Fibroblast of lung (primary cell): ENCODE measurements at regions not wholly inside any gene's neighbourhood (a gene's known extent, or its start where the extent isn't known, plus 50 kb on each side); places are given as distances from the start of the nearest gene placed in this dataset.
A peak's percentile ranks its signal among the peaks of the same experiment; 100 is the strongest.

Source experiments
- DNase-seq, 2 donors: peaks; one replicate each; pipeline versions ENCODE4 v3.0.0 to v3.0.0-alpha.2; 2010; ENCODE audit warnings: low read depth in 2 of 2
- H2AFZ ChIP-seq: 2 replicates; pipeline ENCODE4 v1.5.1; 2012; ENCODE audit warnings: low read length, control low read depth, inconsistent platforms
- H3K27ac ChIP-seq: 2 replicates; pipeline ENCODE4 v1.5.1; 2011; ENCODE audit warnings: low read length, control low read depth; ENCODE audit not compliant: insufficient read depth
- H3K27me3 ChIP-seq: 2 replicates; pipeline ENCODE4 v1.5.1; 2011; ENCODE audit warnings: mild to moderate bottlenecking, low read length; ENCODE audit not compliant: control insufficient read depth, insufficient read depth
- H3K36me3 ChIP-seq: 2 replicates; pipeline ENCODE4 v1.5.1; 2011; ENCODE audit warnings: low read length; ENCODE audit not compliant: control insufficient read depth, insufficient read depth
- H3K4me1 ChIP-seq: 2 replicates; pipeline ENCODE4 v1.5.1; 2011; ENCODE audit warnings: low read length; ENCODE audit not compliant: control insufficient read depth, insufficient read depth; ENCODE audit errors: extremely low read depth
- H3K4me2 ChIP-seq: 2 replicates; pipeline ENCODE4 v1.5.1; 2011; ENCODE audit warnings: low read length, control low read depth; ENCODE audit not compliant: insufficient read depth; ENCODE audit errors: extremely low read depth
- H3K4me3 ChIP-seq, 4 experiments: fragments of 200-600 bp in 1 of 4; sonication (generic) in 1 of 4; replicated peaks in 1 of 4; 2 replicates each; pipeline ENCODE4 v1.5.1; 2011 to 2016; ENCODE audit warnings: low read length in 4 of 4, low read depth in 3 of 4, mild to moderate bottlenecking in 3 of 4, control low read depth in 2 of 4, inconsistent platforms in 1 of 4, mixed read lengths in 1 of 4; ENCODE audit not compliant: insufficient read depth in 1 of 4; ENCODE audit errors: control extremely low read depth in 1 of 4
- H3K79me2 ChIP-seq: 2 replicates; pipeline ENCODE4 v1.5.1; 2012; ENCODE audit warnings: mild to moderate bottlenecking, low read length, inconsistent platforms; ENCODE audit not compliant: control insufficient read depth, insufficient read depth
- H3K9ac ChIP-seq: 2 replicates; pipeline ENCODE4 v1.5.1; 2011; ENCODE audit warnings: mild to moderate bottlenecking, low read length, control low read depth; ENCODE audit not compliant: insufficient read depth
- H3K9me3 ChIP-seq: 2 replicates; pipeline ENCODE4 v1.5.1; 2012; ENCODE audit warnings: low read depth, low read length; ENCODE audit not compliant: control insufficient read depth, insufficient read depth
- H4K20me1 ChIP-seq: 2 replicates; pipeline ENCODE4 v1.5.1; 2011; ENCODE audit warnings: low read length; ENCODE audit not compliant: control insufficient read depth, insufficient read depth; ENCODE audit errors: extremely low read depth
- EZH2 ChIP-seq: IDR thresholded peaks from 2 replicates; pipeline ENCODE4 v1.5.1; 2012; ENCODE audit warnings: low read length, control low read depth, mild to moderate bottlenecking; ENCODE audit errors: missing control alignments
- TF ChIP-seq, protein P1 (sequence below), 2 donors: IDR thresholded peaks in 1 of 2; conservative IDR thresholded peaks in 1 of 2; 1 replicate in 1 of 2; 2 replicates in 1 of 2; pipeline ENCODE4 v1.5.1; 2011 to 2012; ENCODE audit warnings: low read length in 2 of 2, control low read depth in 1 of 2, inconsistent platforms in 1 of 2, low read depth in 1 of 2, mild to moderate bottlenecking in 1 of 2

DNA sequence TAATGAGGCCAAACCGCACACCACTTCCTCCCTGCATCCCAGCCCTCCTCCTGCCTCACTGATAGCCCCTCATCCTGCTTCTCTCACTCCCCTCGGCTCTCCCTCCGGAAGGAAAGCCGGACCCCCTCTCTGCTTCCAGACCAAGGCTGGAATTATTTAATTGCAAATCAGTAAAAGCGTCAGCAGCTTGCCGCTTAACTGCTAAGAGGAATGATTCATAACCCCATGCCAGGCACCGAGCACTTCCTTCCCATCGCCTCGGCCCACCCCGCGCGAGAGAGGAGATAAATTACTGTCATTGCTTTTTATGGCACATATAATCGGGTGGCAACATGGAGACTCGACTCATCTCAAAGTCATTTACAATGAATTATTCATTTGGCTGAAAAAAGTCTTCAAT, 77.3 kb downstream of the UBIAD1 start:
- Histone ChIP-seq H3K9me3 (no peaks in the 10 kb centered on the region), H3K9ac (no peak overlapping the region), H4K20me1 (no peaks in the 10 kb centered on the region), H3K4me2 (no peak overlapping the region), H3K36me3 (no peaks in the 10 kb centered on the region), H3K4me1 (no peaks in the 10 kb centered on the region), H2AFZ (no peak overlapping the region), H3K4me3 (no peak overlapping the region), H3K79me2 (no peaks in the 10 kb centered on the region), H3K27ac (no peak overlapping the region), H3K27me3 (peaks cover 2% of the 10 kb centered on the region)
- peak in 1 of 2 donors; percentile 6 for DNase-seq
- no peak for TF ChIP-seq EZH2
- TF ChIP-seq, protein P1, sequence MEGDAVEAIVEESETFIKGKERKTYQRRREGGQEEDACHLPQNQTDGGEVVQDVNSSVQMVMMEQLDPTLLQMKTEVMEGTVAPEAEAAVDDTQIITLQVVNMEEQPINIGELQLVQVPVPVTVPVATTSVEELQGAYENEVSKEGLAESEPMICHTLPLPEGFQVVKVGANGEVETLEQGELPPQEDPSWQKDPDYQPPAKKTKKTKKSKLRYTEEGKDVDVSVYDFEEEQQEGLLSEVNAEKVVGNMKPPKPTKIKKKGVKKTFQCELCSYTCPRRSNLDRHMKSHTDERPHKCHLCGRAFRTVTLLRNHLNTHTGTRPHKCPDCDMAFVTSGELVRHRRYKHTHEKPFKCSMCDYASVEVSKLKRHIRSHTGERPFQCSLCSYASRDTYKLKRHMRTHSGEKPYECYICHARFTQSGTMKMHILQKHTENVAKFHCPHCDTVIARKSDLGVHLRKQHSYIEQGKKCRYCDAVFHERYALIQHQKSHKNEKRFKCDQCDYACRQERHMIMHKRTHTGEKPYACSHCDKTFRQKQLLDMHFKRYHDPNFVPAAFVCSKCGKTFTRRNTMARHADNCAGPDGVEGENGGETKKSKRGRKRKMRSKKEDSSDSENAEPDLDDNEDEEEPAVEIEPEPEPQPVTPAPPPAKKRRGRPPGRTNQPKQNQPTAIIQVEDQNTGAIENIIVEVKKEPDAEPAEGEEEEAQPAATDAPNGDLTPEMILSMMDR (conservative IDR thresholded peaks at IDR 0.05 in 1 of 2, IDR thresholded peaks at IDR 0.05 in 1 of 2; ENCODE audit: low read depth in 1 of 2, low read length in 2 of 2): no peak

DNA sequence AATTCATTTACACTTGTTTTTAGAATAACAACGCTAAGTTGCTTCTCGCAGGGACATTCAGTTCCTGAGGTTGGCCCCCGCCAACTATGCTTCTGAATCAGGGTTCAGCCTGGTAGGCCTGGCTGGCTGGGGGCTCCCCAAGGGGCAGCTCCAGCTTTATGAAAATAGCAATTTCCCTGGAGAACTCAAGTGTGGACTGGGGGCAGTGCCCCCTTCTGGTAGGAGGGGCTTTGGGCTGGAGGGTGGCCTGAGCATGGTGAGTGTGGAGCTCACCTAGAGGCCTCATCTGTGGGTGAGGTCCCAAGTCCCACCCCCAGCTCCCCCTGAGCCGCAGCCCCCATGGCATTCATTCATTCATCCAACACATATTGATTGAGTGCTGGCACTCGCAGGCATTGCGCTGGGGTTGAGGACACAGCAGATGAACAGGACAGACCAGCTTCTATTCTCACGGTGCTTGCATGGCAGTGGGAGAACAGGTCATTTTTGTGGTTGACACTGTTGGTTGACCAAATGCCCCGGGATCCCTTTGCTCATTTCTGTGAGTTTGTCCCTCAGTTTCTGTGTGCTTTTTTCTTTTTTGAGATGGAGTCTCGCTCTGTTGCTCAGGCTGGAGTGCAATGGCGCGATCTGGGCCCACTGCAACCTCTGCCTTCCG, 79.2 kb downstream of the UBIAD1 start:
- H3K4me2 ChIP-seq: no peak overlapping the region
- no peak for TF ChIP-seq EZH2
- TF ChIP-seq, protein P1 (conservative IDR thresholded peaks at IDR 0.05 in 1 of 2, IDR thresholded peaks at IDR 0.05 in 1 of 2; ENCODE audit: low read depth in 1 of 2, low read length in 2 of 2): no peak
- H3K27me3 ChIP-seq: peaks cover 7% of the 10 kb centered on the region
- no peaks in the 10 kb centered on the region for H3K9me3 ChIP-seq
- H3K4me3 ChIP-seq: no peak overlapping the region
- H4K20me1 ChIP-seq: no peaks in the 10 kb centered on the region
- H3K36me3 ChIP-seq: no peaks in the 10 kb centered on the region
- no peak overlapping the region for H3K9ac ChIP-seq
- H3K4me1 ChIP-seq: no peaks in the 10 kb centered on the region
- DNase-seq: no peak
- no peaks in the 10 kb centered on the region for H3K79me2 ChIP-seq
- H2AFZ ChIP-seq: no peak overlapping the region
- H3K27ac ChIP-seq: no peak overlapping the region

DNA sequence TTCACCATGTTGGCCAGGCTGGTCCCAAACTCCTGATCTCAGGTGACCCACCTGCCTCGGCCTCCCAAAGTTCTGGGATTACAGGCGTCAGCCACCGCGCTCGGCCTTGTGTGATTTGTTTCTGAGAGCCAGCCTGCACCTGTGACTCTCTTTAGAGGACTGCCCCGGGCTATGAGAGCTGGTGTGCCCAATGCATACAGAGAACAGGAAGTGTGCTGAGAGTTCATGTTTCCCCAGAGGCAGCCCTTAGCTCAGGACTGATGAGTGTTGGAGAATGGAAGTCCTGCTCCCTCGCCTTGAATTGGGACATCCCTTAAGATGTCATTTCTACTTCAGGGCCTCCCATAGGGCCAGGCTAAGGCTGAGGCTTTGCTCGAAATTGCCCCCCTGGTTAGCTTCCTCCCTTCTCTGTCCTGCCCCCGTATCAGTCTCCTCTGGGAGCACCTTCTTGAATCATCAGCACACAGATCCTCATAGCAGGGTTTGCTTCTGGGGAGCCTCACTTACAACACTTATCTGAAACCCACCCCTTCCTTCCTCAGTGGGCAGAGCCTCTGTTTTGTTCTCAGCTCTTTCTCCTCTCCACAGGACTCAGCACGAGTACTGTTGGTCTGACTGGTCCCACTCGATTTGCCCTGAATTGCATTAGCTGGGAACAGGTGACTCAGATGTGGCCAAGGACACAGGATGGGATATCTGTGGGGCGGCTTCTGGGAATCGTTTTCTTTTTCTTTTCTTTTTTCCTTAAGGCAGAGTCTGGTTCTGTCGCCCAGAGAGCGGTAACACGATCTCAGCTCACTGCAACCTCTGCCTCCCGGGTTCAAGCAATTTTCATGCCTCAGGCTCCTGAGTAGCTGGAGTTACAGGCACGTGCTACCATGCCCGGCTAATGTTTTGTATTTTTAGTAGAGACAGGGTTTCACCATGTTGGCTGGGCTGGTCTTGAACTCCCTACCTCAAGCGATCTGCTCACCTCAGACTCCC, 80.1 kb downstream of the UBIAD1 start:
- Histone ChIP-seq H3K4me3 (no peak overlapping the region), H3K27ac (no peak overlapping the region), H3K79me2 (no peaks in the 10 kb centered on the region), H3K4me1 (no peaks in the 10 kb centered on the region), H3K36me3 (no peaks in the 10 kb centered on the region), H3K9me3 (no peaks in the 10 kb centered on the region), H4K20me1 (no peaks in the 10 kb centered on the region), H2AFZ (no peak overlapping the region), H3K9ac (no peak overlapping the region), H3K4me2 (no peak overlapping the region), H3K27me3 (peaks cover 7% of the 10 kb centered on the region)
- no peak for DNase-seq
- no peak for TF ChIP-seq EZH2
- TF ChIP-seq, protein P1 (conservative IDR thresholded peaks at IDR 0.05 in 1 of 2, IDR thresholded peaks at IDR 0.05 in 1 of 2; ENCODE audit: low read depth in 1 of 2, low read length in 2 of 2): no peak
